HG02973 (cell line): ENCODE measurements at regions not wholly inside any gene's neighbourhood (a gene's known extent, or its start where the extent isn't known, plus 50 kb on each side); places are given as distances from the start of the nearest gene placed in this dataset.
"Not testable (repeated sequence)": the region's sequence is repeated elsewhere in the genome, so short reads cannot be mapped to it uniquely, and the experiment has no call there.

ENCODE experiments used
- ATAC-seq: cut with Tn5 transposase; IDR thresholded peaks from one replicate; pipeline ENCODE4 v1.9.1; 2021; ENCODE audit warnings: moderate library complexity; ENCODE audit not compliant: unreplicated experiment

DNA sequence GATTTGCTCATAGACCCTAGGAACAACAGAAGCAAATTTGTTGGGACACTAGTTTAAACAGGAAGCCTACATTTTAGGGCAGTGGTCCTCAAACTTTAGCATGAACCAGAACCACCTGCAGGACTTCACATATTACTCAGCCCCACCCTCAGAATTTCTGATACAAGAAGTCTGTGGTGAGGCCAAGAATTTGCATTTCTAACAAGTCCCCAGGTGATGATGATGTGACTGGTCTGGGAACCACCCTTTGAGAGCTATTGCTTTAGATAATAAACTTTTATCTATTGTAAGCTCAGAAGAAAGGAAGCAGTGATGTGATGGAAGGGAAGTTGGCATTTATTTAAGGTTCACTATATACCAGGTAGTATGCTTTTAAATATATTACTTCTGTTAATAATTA lies 194.0 kb downstream of the FAM181B start:
- ATAC-seq = peak; percentile 78

GRCh38 chr11:82536706-82537105 lies 197.0 kb downstream of the FAM181B start:
- no peak for ATAC-seq

GRCh38 chr11:82533628-82534327 lies 199.9 kb downstream of the FAM181B start:
- ATAC-seq = no peak

DNA sequence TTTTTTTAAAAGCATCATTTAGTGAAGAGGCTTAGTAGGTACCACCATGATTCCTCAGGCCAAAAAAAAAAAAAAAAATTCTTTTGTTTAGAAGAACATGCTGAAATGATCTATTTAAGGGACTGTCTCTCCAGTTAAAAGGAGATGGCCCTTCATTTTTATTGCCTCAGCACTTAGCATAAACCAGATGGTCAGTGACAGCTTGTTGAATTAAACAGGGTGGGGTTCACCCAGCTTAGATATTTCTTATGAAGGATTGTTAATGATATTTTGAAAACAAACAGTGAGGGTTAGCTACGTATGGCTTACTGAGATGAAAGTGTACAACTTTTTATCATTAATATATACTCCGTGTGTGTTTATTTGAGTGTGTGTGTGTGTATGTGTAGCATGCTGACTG lies 203.7 kb downstream of the FAM181B start:
- ATAC-seq = no peak

DNA sequence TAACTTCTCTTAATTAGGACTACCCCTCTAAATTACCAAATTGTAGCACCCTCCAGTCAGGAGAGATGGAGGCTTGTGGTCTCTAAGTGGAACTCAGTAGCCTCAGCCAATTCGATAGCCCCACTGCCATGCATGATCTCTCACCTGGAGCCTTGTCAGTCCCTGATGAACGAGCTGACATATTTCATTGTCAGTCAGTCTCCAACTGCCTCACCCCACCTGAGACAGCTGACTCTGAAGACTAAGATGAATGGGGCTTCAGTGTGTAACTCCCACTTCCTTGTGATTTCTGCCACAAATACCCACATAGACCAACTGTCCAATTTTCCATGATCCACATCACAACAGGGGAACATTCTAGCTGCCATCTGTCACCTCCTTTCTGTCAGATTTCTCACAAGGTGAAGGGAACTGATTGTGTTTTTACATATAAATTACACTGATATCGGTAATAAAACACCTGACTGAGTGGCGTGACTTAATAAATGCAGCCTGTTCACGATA lies 206.5 kb downstream of the FAM181B start:
- no peak for ATAC-seq

GRCh38 chr11:82523141-82523540 lies 210.5 kb downstream of the FAM181B start:
- no peak for ATAC-seq

GRCh38 chr11:82521427-82521826 lies 212.2 kb downstream of the FAM181B start:
- no peak for ATAC-seq

DNA sequence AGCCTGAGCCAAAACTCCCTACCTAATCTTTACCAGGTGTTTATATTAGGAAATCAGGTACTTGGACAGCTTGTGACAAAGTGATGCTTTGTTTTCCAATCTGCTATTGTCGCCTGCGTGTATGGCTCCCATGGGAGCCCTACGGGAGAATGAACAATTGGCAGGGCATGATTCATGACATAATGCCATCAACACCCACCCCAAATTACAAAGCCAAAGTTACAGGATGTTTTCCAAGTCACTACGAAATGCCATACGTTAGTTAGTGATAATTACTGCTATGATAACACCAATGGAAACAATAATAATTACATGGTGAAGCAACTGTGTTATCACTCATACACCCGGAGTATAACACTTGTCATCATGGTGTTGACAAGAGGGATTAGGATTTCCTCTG lies 226.4 kb downstream of the FAM181B start:
- ATAC-seq = no peak

GRCh38 chr11:82505379-82505778 lies 228.3 kb downstream of the FAM181B start:
- ATAC-seq = no peak

GRCh38 chr11:82501174-82501573 lies 232.5 kb downstream of the FAM181B start:
- not testable (repeated sequence) for ATAC-seq

GRCh38 chr11:82494988-82495432 lies 238.7 kb downstream of the FAM181B start:
- ATAC-seq = peak; percentile 71

DNA sequence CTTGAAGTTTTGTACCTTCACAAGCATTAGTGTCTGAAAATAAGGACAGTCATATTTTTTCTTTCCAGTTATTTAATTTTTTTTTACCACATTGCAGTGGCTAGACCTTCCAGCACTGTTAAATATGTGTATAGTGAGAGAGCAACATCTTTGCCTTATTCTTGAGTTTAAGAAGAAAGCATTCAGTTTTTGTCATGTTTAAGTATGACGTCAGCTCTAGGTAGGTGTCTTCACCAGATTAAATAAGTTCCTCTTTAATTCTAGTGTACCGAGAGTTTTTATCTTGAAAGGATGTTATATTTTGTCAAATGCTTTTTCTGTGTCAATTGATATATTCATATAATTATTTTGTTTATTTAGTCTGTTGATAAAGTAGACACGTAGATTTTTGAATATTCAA lies 258.8 kb downstream of the FAM181B start:
- no peak for ATAC-seq

DNA sequence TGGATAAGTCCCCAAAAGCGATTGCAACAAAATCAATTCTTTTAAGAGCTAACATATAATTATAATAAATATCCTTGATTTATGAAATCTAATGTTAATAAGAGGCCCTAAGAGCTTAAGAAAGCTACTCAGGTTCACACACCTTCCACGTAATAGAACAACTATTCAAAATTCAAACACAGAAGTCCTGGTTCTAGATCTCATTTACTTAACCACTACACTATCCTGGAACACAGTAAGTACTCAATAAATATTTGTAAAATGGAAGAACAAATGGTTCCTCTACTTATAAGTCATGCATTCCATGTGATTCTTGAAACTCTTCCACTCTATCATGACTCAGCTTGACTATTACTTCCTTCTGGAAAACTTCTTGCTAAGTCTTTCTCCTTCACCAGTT lies 268.2 kb downstream of the FAM181B start:
- no peak for ATAC-seq

- no peak for ATAC-seq
These were observed 270.9 kb downstream of the FAM181B start for GRCh38 chr11:82462608-82463242.

DNA sequence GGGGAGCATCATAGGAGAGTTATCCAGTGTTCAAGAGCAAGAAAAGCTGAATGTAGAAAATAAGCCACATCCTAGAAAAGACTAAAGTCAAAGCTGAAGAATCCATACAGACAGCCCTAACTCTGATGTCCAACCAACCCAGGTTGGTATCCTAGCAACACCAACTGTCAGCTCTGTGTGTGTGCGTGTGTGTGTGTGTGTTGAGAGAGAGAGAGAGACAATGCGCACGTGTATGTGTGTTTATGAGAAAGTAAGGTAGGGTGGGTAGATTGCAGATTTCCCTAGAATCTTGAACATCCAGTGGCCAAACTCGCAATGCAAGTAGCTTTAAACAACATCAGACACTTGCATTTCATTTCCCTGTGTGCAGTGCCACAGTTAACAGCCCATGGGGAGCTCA lies 274.9 kb downstream of the FAM181B start:
- no peak for ATAC-seq

GRCh38 chr11:82458147-82458546 lies 275.5 kb downstream of the FAM181B start:
- no peak for ATAC-seq

GRCh38 chr11:82450996-82451395 lies 282.7 kb downstream of the FAM181B start:
- ATAC-seq = no peak

GRCh38 chr11:82406611-82407010 lies 327.1 kb downstream of the FAM181B start:
- ATAC-seq = no peak

GRCh38 chr11:82405421-82405820 lies 328.2 kb downstream of the FAM181B start:
- no peak for ATAC-seq

- no peak for ATAC-seq
These were observed 328.7 kb downstream of the FAM181B start for GRCh38 chr11:82404981-82405380.

DNA sequence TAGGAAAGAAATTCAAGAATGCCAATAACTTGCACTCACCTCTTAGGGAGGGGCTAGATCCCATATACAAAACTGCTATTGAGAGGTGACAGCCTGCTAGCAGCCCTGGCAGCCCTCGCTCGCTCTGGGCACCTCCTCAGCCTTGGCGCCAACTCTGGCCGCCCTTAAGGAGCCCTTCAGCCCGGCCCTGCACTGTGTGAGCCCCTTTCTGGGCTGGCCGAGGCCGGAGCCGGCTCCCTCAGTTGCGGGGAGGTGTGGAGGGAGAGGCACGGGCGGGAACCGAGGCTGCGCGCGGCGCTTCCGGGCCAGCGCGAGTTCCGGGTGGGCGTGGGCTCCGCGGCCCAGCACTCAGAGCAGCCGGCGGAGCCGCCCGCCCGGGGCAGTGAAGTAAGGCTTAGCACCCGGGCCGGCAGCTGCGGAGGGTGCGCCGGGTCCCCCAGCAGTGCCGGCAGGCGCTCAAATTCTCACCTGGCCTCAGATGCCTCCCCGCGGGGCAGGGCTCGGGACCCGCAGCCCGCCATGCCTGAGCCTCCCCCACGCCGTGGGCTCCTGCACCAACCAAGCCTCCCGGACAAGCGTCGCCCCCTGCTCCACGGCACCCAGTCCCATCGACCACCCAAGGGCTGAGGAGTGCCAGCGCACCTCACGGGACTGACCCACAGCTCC lies 329.9 kb downstream of the FAM181B start:
- ATAC-seq = no peak

DNA sequence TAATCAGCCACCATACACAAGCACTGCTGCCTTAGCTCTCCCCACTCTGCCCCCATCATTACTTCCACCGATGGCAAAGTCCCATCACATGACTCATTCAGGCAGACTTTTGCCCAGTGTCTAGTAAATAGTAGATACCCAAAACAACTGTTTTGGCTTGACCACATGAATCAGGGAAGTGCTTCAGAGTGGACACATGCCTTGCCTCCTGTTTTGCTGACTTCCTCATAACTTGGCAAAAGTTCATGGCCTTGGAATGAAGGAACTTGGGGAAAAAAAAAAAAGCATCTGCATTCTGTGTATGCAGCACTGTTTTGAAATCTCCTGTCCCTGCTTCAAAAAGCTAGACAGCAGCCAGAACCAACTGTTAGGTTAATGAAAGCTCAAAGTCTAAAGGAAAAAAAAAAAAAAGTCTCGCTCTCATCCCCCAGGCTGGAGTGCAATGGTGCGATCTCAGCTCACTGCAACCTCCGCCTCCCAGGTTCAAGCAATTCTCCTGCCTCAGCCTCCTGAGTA lies 335.3 kb downstream of the FAM181B start:
- ATAC-seq = no peak
